PC-3 (cell line): ENCODE measurements at regions not wholly inside any gene's neighbourhood (a gene's known extent, or its start where the extent isn't known, plus 50 kb on each side); places are given as distances from the start of the nearest gene placed in this dataset.

Experiments
- ATAC-seq: fragments of 200-7000 bp; cut with Tn5 transposase; 2 replicates; pipeline ENCODE4 v1.9.1; 2020; ENCODE audit warnings: mild to moderate bottlenecking, moderate library complexity
- BruUV-seq: library from RNA; stranded (reverse); fragments of 400-500 nt; replicated peaks from 2 replicates; lab custom pipeline; 2021; lab: Mats Ljungman, UMichigan
- CTCF ChIA-PET: fragments of 300-600 bp; sonication (Branson Sonifier 250); formaldehyde crosslinking; loops from one replicate; lab custom pipeline; 2022; ENCODE audit warnings: antibody characterized with exemption; lab: Charles Lee
- POLR2A ChIA-PET: fragments of 300-600 bp; sonication (Branson Sonifier 250); formaldehyde crosslinking; loops from one replicate; lab custom pipeline; 2022; ENCODE audit warnings: antibody characterized with exemption; ENCODE audit not compliant: unreplicated experiment; lab: Charles Lee
- DNase-seq: peaks from one replicate; pipeline ENCODE4 v3.0.0-alpha.2; 2015
- H2AFZ ChIP-seq: fragments of 300-600 bp; sonication (generic); 2 replicates; pipeline ENCODE4 v1.6.0; 2016; ENCODE audit warnings: antibody characterized with exemption, low read length
- H3F3A ChIP-seq: fragments of 300-600 bp; sonication (generic); one replicate; pipeline ENCODE4 v1.6.0; 2017; ENCODE audit warnings: antibody characterized with exemption, low read length, control low read depth, mild to moderate bottlenecking; ENCODE audit not compliant: unreplicated experiment
- H3K27ac ChIP-seq: fragments of 300-600 bp; sonication (generic); 2 replicates; pipeline ENCODE4 v1.5.1; 2016; ENCODE audit warnings: mild to moderate bottlenecking, low read length
- H3K27me3 ChIP-seq: fragments of 300-600 bp; sonication (generic); 2 replicates; pipeline ENCODE4 v1.6.1; 2016; ENCODE audit warnings: low read length, mixed read lengths
- H3K36me3 ChIP-seq: fragments of 300-600 bp; sonication (generic); 2 replicates; pipeline ENCODE4 v1.6.1; 2016; ENCODE audit warnings: low read depth, mixed run types, low read length, mixed read lengths
- H3K4me1 ChIP-seq: fragments of 300-600 bp; sonication (generic); 2 replicates; pipeline ENCODE4 v1.5.1; 2016; ENCODE audit warnings: low read length; ENCODE audit not compliant: insufficient read depth
- H3K4me2 ChIP-seq: fragments of 300-600 bp; sonication (generic); 2 replicates; pipeline ENCODE4 v1.6.0; 2016; ENCODE audit warnings: low read length
- H3K4me3 ChIP-seq: fragments of 300-600 bp; sonication (generic); 2 replicates; pipeline ENCODE4 v1.5.1; 2016; ENCODE audit warnings: mild to moderate bottlenecking, low read length, mixed read lengths
- H3K79me2 ChIP-seq: fragments of 300-600 bp; sonication (generic); 2 replicates; pipeline ENCODE4 v1.6.1; 2017; ENCODE audit warnings: low read length, mixed read lengths
- H3K9ac ChIP-seq: fragments of 300-600 bp; sonication (generic); 2 replicates; pipeline ENCODE4 v1.6.0; 2016; ENCODE audit warnings: mild to moderate bottlenecking, low read length
- H3K9me2 ChIP-seq: fragments of 300-600 bp; sonication (generic); replicated peaks from 2 replicates; pipeline ENCODE4 v1.6.1; 2016; ENCODE audit warnings: mixed run types, low read length, mixed read lengths
- H3K9me3 ChIP-seq: fragments of 300-600 bp; sonication (generic); 2 replicates; pipeline ENCODE4 v1.6.1; 2016; ENCODE audit warnings: low read length, mixed read lengths
- H4K20me1 ChIP-seq: fragments of 300-600 bp; sonication (generic); 2 replicates; pipeline ENCODE4 v1.6.1; 2016; ENCODE audit warnings: low read length, mixed read lengths
- CTCF ChIP-seq: fragments of 300-600 bp; sonication (generic); conservative IDR thresholded peaks from 2 replicates; pipeline ENCODE4 v1.5.1; 2017; ENCODE audit warnings: antibody characterized with exemption, low read depth, mild to moderate bottlenecking, low read length
- EZH2 ChIP-seq: fragments of 300-600 bp; sonication (generic); IDR thresholded peaks from one replicate; pipeline ENCODE4 v1.6.1; 2017; ENCODE audit warnings: antibody characterized with exemption, mild to moderate bottlenecking, low read length; ENCODE audit not compliant: unreplicated experiment
- EZH2phosphoT487 ChIP-seq: fragments of 300-600 bp; sonication (generic); IDR thresholded peaks from 2 replicates; pipeline ENCODE4 v1.6.1; 2018; ENCODE audit warnings: mild to moderate bottlenecking, antibody characterized with exemption, low read length, borderline replicate concordance
- intact Hi-C: fragments of 100-400 bp; cut with micrococcal nuclease; formaldehyde crosslinking; loops from 2 replicates; pipeline ENCODE4 v1.9.0; 2023

- intact Hi-C loops = no loop called here
- no peak for ATAC-seq
- H3F3A ChIP-seq = no peaks in the 10 kb centered on the region
- CTCF ChIA-PET = no interaction called here
- no peaks in the 10 kb centered on the region for H3K9me2 ChIP-seq
- DNase-seq = no peak
- H3K4me3 ChIP-seq = no peak overlapping the region
- H2AFZ ChIP-seq = no peak overlapping the region
- BruUV-seq = no TSS peak
- no peak for TF ChIP-seq EZH2
- no peak for TF ChIP-seq CTCF
- TF ChIP-seq EZH2phosphoT487 = no peak
- H3K36me3 ChIP-seq = no peaks in the 10 kb centered on the region
- H3K9me3 ChIP-seq = no peaks in the 10 kb centered on the region
- H4K20me1 ChIP-seq = no peaks in the 10 kb centered on the region
- H3K27me3 ChIP-seq = peaks cover 24% of the 10 kb centered on the region
- no peak overlapping the region for H3K9ac ChIP-seq
- no peak overlapping the region for H3K4me2 ChIP-seq
- H3K79me2 ChIP-seq = no peaks in the 10 kb centered on the region
- POLR2A ChIA-PET = no interaction called here
- H3K4me1 ChIP-seq = no peaks in the 10 kb centered on the region
- no peak overlapping the region for H3K27ac ChIP-seq
Observed at GRCh38 chr7:156107957-156108356, 295.7 kb upstream of the SHH start.

- DNase-seq (no peak), ATAC-seq (no peak)
- H2AFZ ChIP-seq = no peak overlapping the region
- no peaks in the 10 kb centered on the region for H3K4me1 ChIP-seq
- H3K4me2 ChIP-seq = no peak overlapping the region
- H3F3A ChIP-seq = no peaks in the 10 kb centered on the region
- ChIA-PET CTCF (no interaction called here), POLR2A (no interaction called here)
- H3K9me2 ChIP-seq = no peaks in the 10 kb centered on the region
- no peak overlapping the region for H3K27ac ChIP-seq
- H4K20me1 ChIP-seq = no peaks in the 10 kb centered on the region
- H3K36me3 ChIP-seq = no peaks in the 10 kb centered on the region
- TF ChIP-seq EZH2 = no peak
- TF ChIP-seq EZH2phosphoT487 = no peak
- no peak for TF ChIP-seq CTCF
- H3K27me3 ChIP-seq = peaks cover 15% of the 10 kb centered on the region
- no peak overlapping the region for H3K4me3 ChIP-seq
- H3K9ac ChIP-seq = no peak overlapping the region
- BruUV-seq = no TSS peak
- no peaks in the 10 kb centered on the region for H3K79me2 ChIP-seq
- no peaks in the 10 kb centered on the region for H3K9me3 ChIP-seq
- intact Hi-C loops = no loop called here
Observed at GRCh38 chr7:156106107-156106426, 293.8 kb upstream of the SHH start.

- TF ChIP-seq EZH2 = no peak
- no peak for TF ChIP-seq EZH2phosphoT487
- no peak for TF ChIP-seq CTCF
- Histone ChIP-seq H3K4me1 (no peaks in the 10 kb centered on the region), H2AFZ (no peak overlapping the region), H3K4me2 (no peak overlapping the region), H3K9me3 (no peaks in the 10 kb centered on the region), H3K36me3 (no peaks in the 10 kb centered on the region), H3K79me2 (no peaks in the 10 kb centered on the region), H3K4me3 (no peak overlapping the region), H3K9me2 (no peaks in the 10 kb centered on the region), H3F3A (no peaks in the 10 kb centered on the region), H4K20me1 (no peaks in the 10 kb centered on the region), H3K27me3 (peaks cover 12% of the 10 kb centered on the region), H3K9ac (no peak overlapping the region), H3K27ac (no peak overlapping the region)
- no peak for ATAC-seq
- ChIA-PET POLR2A (no interaction called here), CTCF (no interaction called here)
- intact Hi-C loops = no loop called here
- no peak for DNase-seq
- no TSS peak for BruUV-seq
Observed at GRCh38 chr7:156105337-156106106, 293.3 kb upstream of the SHH start.
